NB4 (cell line): ENCODE measurements at regions not wholly inside any gene's neighbourhood (a gene's known extent, or its start where the extent isn't known, plus 50 kb on each side); places are given as distances from the start of the nearest gene placed in this dataset.

Source experiments
- POLR2A ChIP-seq: IDR thresholded peaks from 2 replicates; pipeline ENCODE4 v1.6.1; 2011; ENCODE audit warnings: mild to moderate bottlenecking; ENCODE audit not compliant: insufficient read length; ENCODE audit errors: extremely low read depth
- TF ChIP-seq, protein P1 (sequence below): IDR thresholded peaks from one replicate; pipeline ENCODE4 v1.5.1; 2012; ENCODE audit warnings: low read depth, low read length
- TF ChIP-seq, protein P2 (sequence below): IDR thresholded peaks from 2 replicates; pipeline ENCODE4 v1.6.1; 2011; ENCODE audit warnings: low read depth, low read length

DNA sequence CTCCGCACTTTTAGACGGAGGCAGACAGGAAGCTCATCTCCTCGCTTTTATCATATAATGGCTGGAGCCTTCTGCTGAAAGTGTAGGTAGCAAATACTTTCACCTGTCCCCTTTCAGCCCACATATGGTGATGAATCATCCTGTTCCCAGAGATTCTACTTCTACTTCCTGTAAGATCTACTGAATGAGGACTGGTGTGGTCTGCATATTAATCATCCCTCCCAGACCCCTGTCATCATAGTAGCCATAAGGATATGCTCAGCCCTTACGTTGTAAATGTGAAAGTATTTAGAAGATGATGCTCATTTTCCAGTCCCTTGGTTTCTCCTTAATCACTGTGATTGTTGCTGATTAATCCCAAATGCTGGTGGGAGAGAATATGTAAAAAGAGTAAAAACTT, 268.2 kb upstream of the GRIP1 start:
- TF ChIP-seq, protein P1, sequence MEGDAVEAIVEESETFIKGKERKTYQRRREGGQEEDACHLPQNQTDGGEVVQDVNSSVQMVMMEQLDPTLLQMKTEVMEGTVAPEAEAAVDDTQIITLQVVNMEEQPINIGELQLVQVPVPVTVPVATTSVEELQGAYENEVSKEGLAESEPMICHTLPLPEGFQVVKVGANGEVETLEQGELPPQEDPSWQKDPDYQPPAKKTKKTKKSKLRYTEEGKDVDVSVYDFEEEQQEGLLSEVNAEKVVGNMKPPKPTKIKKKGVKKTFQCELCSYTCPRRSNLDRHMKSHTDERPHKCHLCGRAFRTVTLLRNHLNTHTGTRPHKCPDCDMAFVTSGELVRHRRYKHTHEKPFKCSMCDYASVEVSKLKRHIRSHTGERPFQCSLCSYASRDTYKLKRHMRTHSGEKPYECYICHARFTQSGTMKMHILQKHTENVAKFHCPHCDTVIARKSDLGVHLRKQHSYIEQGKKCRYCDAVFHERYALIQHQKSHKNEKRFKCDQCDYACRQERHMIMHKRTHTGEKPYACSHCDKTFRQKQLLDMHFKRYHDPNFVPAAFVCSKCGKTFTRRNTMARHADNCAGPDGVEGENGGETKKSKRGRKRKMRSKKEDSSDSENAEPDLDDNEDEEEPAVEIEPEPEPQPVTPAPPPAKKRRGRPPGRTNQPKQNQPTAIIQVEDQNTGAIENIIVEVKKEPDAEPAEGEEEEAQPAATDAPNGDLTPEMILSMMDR, result no peak
- TF ChIP-seq, protein P2, sequence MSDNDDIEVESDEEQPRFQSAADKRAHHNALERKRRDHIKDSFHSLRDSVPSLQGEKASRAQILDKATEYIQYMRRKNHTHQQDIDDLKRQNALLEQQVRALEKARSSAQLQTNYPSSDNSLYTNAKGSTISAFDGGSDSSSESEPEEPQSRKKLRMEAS, result no peak
- TF ChIP-seq POLR2A, result no peak
